Caco-2 (cell line): ENCODE measurements at regions not wholly inside any gene's neighbourhood (a gene's known extent, or its start where the extent isn't known, plus 50 kb on each side); places are given as distances from the start of the nearest gene placed in this dataset.

Experiments used
- BruUV-seq: library from RNA; stranded (reverse); fragments of 400-500 nt; replicated peaks from 2 replicates; lab custom pipeline; 2021; lab: Mats Ljungman, UMichigan
- CTCF ChIA-PET: fragments of 300-600 bp; sonication (Branson Sonifier 250); formaldehyde crosslinking; loops from one replicate; lab custom pipeline; 2022; ENCODE audit warnings: antibody characterized with exemption; lab: Charles Lee
- POLR2A ChIA-PET: fragments of 300-600 bp; sonication (Branson Sonifier 250); formaldehyde crosslinking; loops from one replicate; lab custom pipeline; 2022; ENCODE audit warnings: antibody characterized with exemption; lab: Charles Lee
- DNase-seq, 2 experiments: peaks; one replicate each; pipeline versions ENCODE4 v3.0.0 to v3.0.0-alpha.2; 2020 to 2022
- H3K27me3 ChIP-seq: replicated peaks from 2 replicates; pipeline ENCODE4 v1.6.0; 2011; ENCODE audit warnings: low read length; ENCODE audit not compliant: control insufficient read depth, insufficient read depth
- H3K36me3 ChIP-seq: 2 replicates; pipeline ENCODE4 v1.5.1; 2011; ENCODE audit warnings: low read length; ENCODE audit not compliant: control insufficient read depth, insufficient read depth
- H3K4me1 ChIP-seq: fragments of 250-450 bp; sonication (Bioruptor Pico); 2 replicates; pipeline ENCODE4 v1.5.1; 2020; ENCODE audit warnings: mild to moderate bottlenecking
- H3K4me3 ChIP-seq: 2 replicates; pipeline ENCODE4 v1.5.1; 2011; ENCODE audit warnings: low read depth, mild to moderate bottlenecking, control low read depth, low read length
- H3K9me3 ChIP-seq: fragments of 250-450 bp; sonication (Bioruptor Pico); 2 replicates; pipeline ENCODE4 v1.5.1; 2020; ENCODE audit warnings: mild to moderate bottlenecking, moderate library complexity
- H3K27ac Mint-ChIP-seq: one replicate; pipeline ENCODE4 v1.8.0; 2022; ENCODE audit warnings: mixed read lengths; ENCODE audit not compliant: unreplicated experiment
- H3K27me3 Mint-ChIP-seq: one replicate; pipeline ENCODE4 v1.8.0; 2022; ENCODE audit warnings: mixed read lengths; ENCODE audit not compliant: insufficient read depth, unreplicated experiment
- H3K36me3 Mint-ChIP-seq: one replicate; pipeline ENCODE4 v1.8.0; 2022; ENCODE audit warnings: mild to moderate bottlenecking, mixed read lengths; ENCODE audit not compliant: insufficient read depth, unreplicated experiment
- H3K4me1 Mint-ChIP-seq: one replicate; pipeline ENCODE4 v1.8.0; 2022; ENCODE audit warnings: low read depth, mixed read lengths; ENCODE audit not compliant: unreplicated experiment
- H3K4me3 Mint-ChIP-seq: one replicate; pipeline ENCODE4 v1.8.0; 2022; ENCODE audit warnings: mild to moderate bottlenecking, moderate library complexity, mixed read lengths; ENCODE audit not compliant: unreplicated experiment
- H3K9me3 Mint-ChIP-seq: one replicate; pipeline ENCODE4 v1.8.0; 2022; ENCODE audit warnings: mixed read lengths; ENCODE audit not compliant: unreplicated experiment
- intact Hi-C: fragments of 100-400 bp; cut with micrococcal nuclease; formaldehyde crosslinking; loops from one replicate; pipeline ENCODE4 v1.10.0; 2022; ENCODE audit not compliant: unreplicated experiment
- TF ChIP-seq, protein P1 (sequence below), 2 experiments: fragments of 200-600 bp in 1 of 2; IDR thresholded peaks; 1 replicate in 1 of 2; 2 replicates in 1 of 2; pipeline versions ENCODE4 v1.5.1 to v1.8.0; 2011 to 2022; ENCODE audit warnings: antibody characterized with exemption in 1 of 2, control low read depth in 1 of 2, inconsistent platforms in 1 of 2, low read depth in 1 of 2, low read length in 1 of 2, mild to moderate bottlenecking in 1 of 2, moderate library complexity in 1 of 2; ENCODE audit not compliant: insufficient read depth in 1 of 2, severe bottlenecking in 1 of 2, unreplicated experiment in 1 of 2

DNA sequence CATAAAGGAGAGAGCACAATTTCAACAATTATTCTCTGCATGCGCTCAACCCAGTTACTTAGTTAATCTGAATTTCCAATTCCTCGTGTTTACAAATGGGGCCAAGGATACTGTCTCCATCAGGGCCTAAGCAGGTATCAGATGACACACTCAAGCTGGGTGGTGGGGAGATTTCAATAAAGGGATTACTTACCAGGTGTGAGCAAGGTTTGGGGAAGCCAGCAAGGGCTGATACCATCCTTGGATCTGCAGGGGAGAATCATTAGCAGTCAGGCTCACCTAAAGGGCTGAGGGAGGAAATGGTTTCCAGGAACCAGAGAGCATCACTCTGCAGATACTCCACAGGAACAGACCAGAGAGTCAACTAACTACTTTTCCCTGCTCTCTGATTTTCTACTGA, 487.1 kb downstream of the NTRK2 start:
- DNase-seq = no peak
- Mint-ChIP-seq H3K9me3 (no peaks in the 10 kb centered on the region), H3K36me3 (no peaks in the 10 kb centered on the region), H3K4me3 (no peak overlapping the region), H3K27ac (no peak overlapping the region), H3K4me1 (no peaks in the 10 kb centered on the region), H3K27me3 (no peaks in the 10 kb centered on the region)
- Histone ChIP-seq H3K36me3 (no peaks in the 10 kb centered on the region), H3K9me3 (no peaks in the 10 kb centered on the region), H3K4me3 (no peak overlapping the region), H3K27me3 (no peaks in the 10 kb centered on the region), H3K4me1 (no peaks in the 10 kb centered on the region)
- ChIA-PET CTCF (no interaction called here), POLR2A (no interaction called here)
- TF ChIP-seq, protein P1, sequence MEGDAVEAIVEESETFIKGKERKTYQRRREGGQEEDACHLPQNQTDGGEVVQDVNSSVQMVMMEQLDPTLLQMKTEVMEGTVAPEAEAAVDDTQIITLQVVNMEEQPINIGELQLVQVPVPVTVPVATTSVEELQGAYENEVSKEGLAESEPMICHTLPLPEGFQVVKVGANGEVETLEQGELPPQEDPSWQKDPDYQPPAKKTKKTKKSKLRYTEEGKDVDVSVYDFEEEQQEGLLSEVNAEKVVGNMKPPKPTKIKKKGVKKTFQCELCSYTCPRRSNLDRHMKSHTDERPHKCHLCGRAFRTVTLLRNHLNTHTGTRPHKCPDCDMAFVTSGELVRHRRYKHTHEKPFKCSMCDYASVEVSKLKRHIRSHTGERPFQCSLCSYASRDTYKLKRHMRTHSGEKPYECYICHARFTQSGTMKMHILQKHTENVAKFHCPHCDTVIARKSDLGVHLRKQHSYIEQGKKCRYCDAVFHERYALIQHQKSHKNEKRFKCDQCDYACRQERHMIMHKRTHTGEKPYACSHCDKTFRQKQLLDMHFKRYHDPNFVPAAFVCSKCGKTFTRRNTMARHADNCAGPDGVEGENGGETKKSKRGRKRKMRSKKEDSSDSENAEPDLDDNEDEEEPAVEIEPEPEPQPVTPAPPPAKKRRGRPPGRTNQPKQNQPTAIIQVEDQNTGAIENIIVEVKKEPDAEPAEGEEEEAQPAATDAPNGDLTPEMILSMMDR (IDR thresholded peaks at IDR 0.05; ENCODE audit: insufficient read depth in 1 of 2, low read depth in 1 of 2, low read length in 1 of 2, severe bottlenecking in 1 of 2, unreplicated experiment in 1 of 2) = no peak
- intact Hi-C loops = no loop called here
- BruUV-seq = no TSS peak

DNA sequence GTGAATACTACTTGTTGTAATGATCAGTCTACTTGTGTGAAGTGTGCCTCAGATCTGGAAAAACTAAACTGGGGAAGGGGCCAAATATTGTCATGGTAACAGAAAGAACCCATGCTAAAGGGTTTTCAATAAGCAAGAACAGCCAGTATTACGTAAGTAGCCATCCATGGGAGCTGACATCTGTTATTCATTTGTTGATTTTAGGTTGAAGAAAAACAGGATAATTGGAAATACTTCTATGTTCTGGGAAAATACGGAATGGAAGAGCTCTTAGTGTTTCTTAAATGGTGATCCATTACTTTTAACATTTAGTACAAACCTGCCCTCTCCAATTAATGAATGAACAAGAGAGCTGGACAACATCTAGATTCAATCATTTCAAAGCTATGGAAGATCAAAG, 485.8 kb downstream of the NTRK2 start:
- H3K27me3 Mint-ChIP-seq = no peaks in the 10 kb centered on the region

DNA sequence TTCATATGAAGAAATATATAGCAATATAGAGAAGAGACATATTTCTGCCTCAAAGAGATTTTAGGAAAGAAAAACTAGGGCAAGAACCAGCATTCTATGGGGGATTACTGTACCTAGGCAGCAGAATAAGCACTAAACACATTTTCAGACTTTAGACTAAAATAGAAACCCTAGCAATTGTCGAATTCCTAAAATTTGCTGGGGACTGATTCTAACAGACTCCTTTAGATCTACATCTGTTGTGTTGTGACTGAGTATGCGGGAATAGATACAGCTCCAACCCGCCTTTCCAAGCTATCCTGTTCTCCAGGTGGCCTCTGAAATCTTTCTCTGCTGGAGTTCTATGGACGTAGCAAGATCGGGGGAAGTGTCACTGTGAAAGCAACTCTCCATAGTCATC, 482.2 kb downstream of the NTRK2 start:
- Mint-ChIP-seq H3K27ac (no peak overlapping the region), H3K27me3 (no peaks in the 10 kb centered on the region), H3K9me3 (no peaks in the 10 kb centered on the region), H3K4me1 (no peaks in the 10 kb centered on the region), H3K36me3 (no peaks in the 10 kb centered on the region), H3K4me3 (no peak overlapping the region)
- TF ChIP-seq, protein P1 (IDR thresholded peaks at IDR 0.05; ENCODE audit: insufficient read depth in 1 of 2, low read depth in 1 of 2, low read length in 1 of 2, severe bottlenecking in 1 of 2, unreplicated experiment in 1 of 2) = no peak
- Histone ChIP-seq H3K9me3 (no peaks in the 10 kb centered on the region), H3K4me1 (no peaks in the 10 kb centered on the region), H3K27me3 (no peaks in the 10 kb centered on the region), H3K36me3 (no peaks in the 10 kb centered on the region), H3K4me3 (no peak overlapping the region)
- intact Hi-C loops = no loop called here
- ChIA-PET CTCF (no interaction called here), POLR2A (no interaction called here)
- BruUV-seq = no TSS peak
- no peak for DNase-seq

More for the DNA sequence above, 485.8 kb downstream of the NTRK2 start:
- no peaks in the 10 kb centered on the region for H3K9me3 ChIP-seq
- POLR2A ChIA-PET = no interaction called here
- no peak overlapping the region for H3K4me3 Mint-ChIP-seq
- no peak overlapping the region for H3K27ac Mint-ChIP-seq
- TF ChIP-seq, protein P1 (IDR thresholded peaks at IDR 0.05; ENCODE audit: insufficient read depth in 1 of 2, low read depth in 1 of 2, low read length in 1 of 2, severe bottlenecking in 1 of 2, unreplicated experiment in 1 of 2) = no peak
- no peak for DNase-seq
- H3K9me3 Mint-ChIP-seq = no peaks in the 10 kb centered on the region
- H3K4me1 Mint-ChIP-seq = no peaks in the 10 kb centered on the region
- no peak overlapping the region for H3K4me3 ChIP-seq
- H3K4me1 ChIP-seq = no peaks in the 10 kb centered on the region
- BruUV-seq = no TSS peak
- no peaks in the 10 kb centered on the region for H3K36me3 Mint-ChIP-seq
- no peaks in the 10 kb centered on the region for H3K27me3 ChIP-seq
- no peaks in the 10 kb centered on the region for H3K36me3 ChIP-seq
- CTCF ChIA-PET = no interaction called here
- intact Hi-C loops = no loop called here
